HUES64 (cell line): ENCODE measurements at regions not wholly inside any gene's neighbourhood (a gene's known extent, or its start where the extent isn't known, plus 50 kb on each side); places are given as distances from the start of the nearest gene placed in this dataset.

ENCODE experiments used
- H3K27ac ChIP-seq: 2 replicates; pipeline ENCODE4 v1.7.0; 2013; ENCODE audit warnings: low read depth, low read length, inconsistent platforms
- H3K27me3 ChIP-seq: 2 replicates; pipeline ENCODE4 v1.6.1; 2013; ENCODE audit warnings: mild to moderate bottlenecking, low read length; ENCODE audit not compliant: insufficient read depth
- H3K36me3 ChIP-seq: 2 replicates; pipeline ENCODE4 v1.6.1; 2013; ENCODE audit warnings: mild to moderate bottlenecking, low read length; ENCODE audit not compliant: insufficient read depth
- H3K4me1 ChIP-seq: 2 replicates; pipeline ENCODE4 v1.6.1; 2013; ENCODE audit warnings: mild to moderate bottlenecking, low read length, moderate library complexity; ENCODE audit not compliant: insufficient read depth
- H3K4me3 ChIP-seq: 2 replicates; pipeline ENCODE4 v1.5.1; 2013; ENCODE audit warnings: mild to moderate bottlenecking, low read length, moderate library complexity
- H3K9ac ChIP-seq: 2 replicates; pipeline ENCODE4 v1.6.1; 2013; ENCODE audit warnings: mild to moderate bottlenecking, low read depth, low read length
- H3K9me3 ChIP-seq: 2 replicates; pipeline ENCODE4 v1.6.1; 2013; ENCODE audit warnings: low read depth, low read length; ENCODE audit not compliant: insufficient read depth
- WGBS: fragments of 150-250, 120-280 bp; methylation state at CpG from one replicate; pipeline ENCODE4 v1.1.7; 2013; ENCODE audit warnings: missing lambda C conversion rate; 5-methylcytosine and 5-hydroxymethylcytosine counted together

- Histone ChIP-seq H3K27me3 (no peaks in the 10 kb centered on the region; the same call in 1 of the 2 replicates), H3K9me3 (no peaks in the 10 kb centered on the region), H3K27ac (no peak overlapping the region), H3K4me1 (peaks cover 4% of the 10 kb centered on the region), H3K9ac (no peak overlapping the region), H3K36me3 (no peaks in the 10 kb centered on the region), H3K4me3 (peak overlapping the region; percentile 19; the same call in 1 of the 2 replicates)
- 74% methylated on average over 27 of the region's 27 CpGs for WGBS
Measured at GRCh38 chr12:131380965-131381705, 329.8 kb upstream of the SFSWAP start.

- Histone ChIP-seq H3K27me3 (no peaks in the 10 kb centered on the region; the same call in 1 of the 2 replicates), H3K27ac (no peak overlapping the region), H3K9ac (no peak overlapping the region), H3K4me1 (peaks cover 8% of the 10 kb centered on the region), H3K9me3 (no peaks in the 10 kb centered on the region), H3K36me3 (no peaks in the 10 kb centered on the region), H3K4me3 (no peak overlapping the region)
- WGBS, result 90% methylated on average over 20 of the region's 22 CpGs
Measured at GRCh38 chr12:131381716-131382430, 329.0 kb upstream of the SFSWAP start.

GRCh38 chr12:131383291-131383690 lies 327.6 kb upstream of the SFSWAP start:
- Histone ChIP-seq H3K4me3 (no peak overlapping the region), H3K9ac (no peak overlapping the region), H3K4me1 (peaks cover 16% of the 10 kb centered on the region), H3K36me3 (no peaks in the 10 kb centered on the region), H3K9me3 (no peaks in the 10 kb centered on the region), H3K27ac (no peak overlapping the region), H3K27me3 (no peaks in the 10 kb centered on the region; the same call in 1 of the 2 replicates)
- WGBS, result 88% methylated on average over 9 of the region's 9 CpGs

GRCh38 chr12:131383741-131384543 lies 326.9 kb upstream of the SFSWAP start:
- H3K4me1 ChIP-seq, result peaks cover 16% of the 10 kb centered on the region

GRCh38 chr12:131384544-131384855 lies 326.4 kb upstream of the SFSWAP start:
- Histone ChIP-seq H3K9me3 (no peaks in the 10 kb centered on the region), H3K9ac (no peak overlapping the region), H3K4me3 (no peak overlapping the region), H3K27me3 (no peaks in the 10 kb centered on the region; the same call in 1 of the 2 replicates), H3K4me1 (peaks cover 16% of the 10 kb centered on the region), H3K36me3 (no peaks in the 10 kb centered on the region), H3K27ac (no peak overlapping the region)
- 80% methylated on average over 8 of the region's 8 CpGs for WGBS

More at GRCh38 chr12:131383741-131384543, 326.9 kb upstream of the SFSWAP start:
- Histone ChIP-seq H3K27ac (no peak overlapping the region), H3K27me3 (no peaks in the 10 kb centered on the region; the same call in 1 of the 2 replicates), H3K9me3 (no peaks in the 10 kb centered on the region), H3K4me3 (no peak overlapping the region), H3K36me3 (no peaks in the 10 kb centered on the region), H3K9ac (no peak overlapping the region)
- WGBS, result 81% methylated on average over 21 of the region's 21 CpGs

- Histone ChIP-seq H3K4me1 (peaks cover 14% of the 10 kb centered on the region), H3K36me3 (no peaks in the 10 kb centered on the region), H3K4me3 (no peak overlapping the region), H3K27me3 (no peaks in the 10 kb centered on the region; the same call in 1 of the 2 replicates), H3K27ac (no peak overlapping the region), H3K9me3 (no peaks in the 10 kb centered on the region), H3K9ac (no peak overlapping the region)
- WGBS, result 89% methylated on average over 26 of the region's 26 CpGs
Measured at GRCh38 chr12:131385313-131386166, 325.4 kb upstream of the SFSWAP start.

- Histone ChIP-seq H3K36me3 (no peaks in the 10 kb centered on the region), H3K4me1 (peaks cover 13% of the 10 kb centered on the region; the same call in 1 of the 2 replicates), H3K9ac (no peak overlapping the region), H3K27ac (no peak overlapping the region), H3K27me3 (no peaks in the 10 kb centered on the region; the same call in 1 of the 2 replicates), H3K9me3 (no peaks in the 10 kb centered on the region), H3K4me3 (no peak overlapping the region)
- WGBS, result 85% methylated on average over 9 of the region's 9 CpGs
Measured at GRCh38 chr12:131386167-131386521, 324.7 kb upstream of the SFSWAP start.

- Histone ChIP-seq H3K9me3 (no peaks in the 10 kb centered on the region), H3K4me3 (no peak overlapping the region), H3K9ac (no peak overlapping the region), H3K4me1 (peaks cover 13% of the 10 kb centered on the region; the same call in 1 of the 2 replicates), H3K36me3 (no peaks in the 10 kb centered on the region), H3K27me3 (no peaks in the 10 kb centered on the region; the same call in 1 of the 2 replicates), H3K27ac (no peak overlapping the region)
- 83% methylated on average over 11 of the region's 11 CpGs for WGBS
Measured at GRCh38 chr12:131386781-131387180, 324.1 kb upstream of the SFSWAP start.

- no peak overlapping the region for H3K9ac ChIP-seq
- H3K4me1 ChIP-seq, result peaks cover 13% of the 10 kb centered on the region; the same call in 1 of the 2 replicates
- no peak overlapping the region for H3K4me3 ChIP-seq
- H3K27ac ChIP-seq, result no peak overlapping the region
- no peaks in the 10 kb centered on the region for H3K36me3 ChIP-seq
- H3K9me3 ChIP-seq, result no peaks in the 10 kb centered on the region
- no peaks in the 10 kb centered on the region for H3K27me3 ChIP-seq
- 88% methylated on average over 33 of the region's 35 CpGs for WGBS
Measured at GRCh38 chr12:131387281-131388163, 323.4 kb upstream of the SFSWAP start.
